Activated CD4-positive, CD25-positive, alpha-beta regulatory T cell treated with anti-CD3 and anti-CD28 coated beads, Interleukin-2, amount 50 U/mL, for 72 hours (primary cell): ENCODE measurements at regions not wholly inside any gene's neighbourhood (a gene's known extent, or its start where the extent isn't known, plus 50 kb on each side); places are given as distances from the start of the nearest gene placed in this dataset.
A peak's percentile ranks its signal among the peaks of the same experiment; 100 is the strongest.
"Not testable (repeated sequence)": the region's sequence is repeated elsewhere in the genome, so short reads cannot be mapped to it uniquely, and the experiment has no call there.

Source experiments
- DNase-seq: peaks from one replicate; pipeline ENCODE4 v3.0.0; 2021

GRCh38 chr5:15183520-15183919, 311.9 kb upstream of the ANKH start:
- DNase-seq = no peak

GRCh38 chr5:15170173-15170572, 298.6 kb upstream of the ANKH start:
- DNase-seq = no peak

GRCh38 chr5:15168358-15168757, 296.8 kb upstream of the ANKH start:
- no peak for DNase-seq

DNA sequence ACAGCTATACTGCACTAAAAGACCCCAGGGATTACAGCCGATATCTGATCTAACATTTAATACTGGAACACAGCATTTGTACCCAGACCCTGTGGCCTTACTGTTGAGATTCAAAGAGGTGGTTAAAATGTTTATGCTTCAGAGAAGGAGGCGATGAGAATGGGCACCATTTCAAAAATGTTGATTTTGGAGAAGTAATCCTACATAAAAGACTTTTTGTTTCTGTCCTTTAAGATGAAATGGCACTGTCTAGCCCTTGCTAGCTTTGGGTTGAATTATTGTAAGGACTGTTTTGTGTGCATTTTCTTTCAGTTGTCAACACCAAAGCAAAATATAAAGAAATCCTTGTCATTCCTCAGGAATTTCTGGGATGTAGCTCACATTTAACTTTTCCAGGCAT, 288.5 kb upstream of the ANKH start:
- no peak for DNase-seq

- DNase-seq = no peak
These were observed 288.0 kb upstream of the ANKH start for GRCh38 chr5:15159606-15160005.

GRCh38 chr5:15142458-15142857, 270.9 kb upstream of the ANKH start:
- DNase-seq = no peak

- no peak for DNase-seq
These were observed 265.8 kb upstream of the ANKH start for GRCh38 chr5:15137414-15137813.

DNA sequence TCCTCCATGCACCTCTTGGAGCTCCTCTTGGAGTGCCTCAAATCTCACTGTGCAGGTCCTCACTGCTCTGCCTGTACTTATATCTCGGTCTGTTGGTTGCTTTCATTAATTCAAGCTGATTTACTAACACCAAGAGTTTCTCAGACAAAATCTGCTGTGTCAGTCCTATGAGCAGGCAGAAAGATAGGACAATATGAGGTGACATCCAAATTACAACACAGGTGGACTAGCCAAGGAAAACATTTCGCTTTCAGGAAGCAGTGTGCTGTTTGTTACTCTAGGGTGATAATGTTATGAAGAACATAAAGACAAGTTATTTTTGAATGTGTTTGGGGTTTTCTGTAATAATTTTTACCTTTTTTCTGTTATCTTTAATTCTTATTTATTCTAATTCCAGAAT, 264.1 kb upstream of the ANKH start:
- DNase-seq = no peak

DNA sequence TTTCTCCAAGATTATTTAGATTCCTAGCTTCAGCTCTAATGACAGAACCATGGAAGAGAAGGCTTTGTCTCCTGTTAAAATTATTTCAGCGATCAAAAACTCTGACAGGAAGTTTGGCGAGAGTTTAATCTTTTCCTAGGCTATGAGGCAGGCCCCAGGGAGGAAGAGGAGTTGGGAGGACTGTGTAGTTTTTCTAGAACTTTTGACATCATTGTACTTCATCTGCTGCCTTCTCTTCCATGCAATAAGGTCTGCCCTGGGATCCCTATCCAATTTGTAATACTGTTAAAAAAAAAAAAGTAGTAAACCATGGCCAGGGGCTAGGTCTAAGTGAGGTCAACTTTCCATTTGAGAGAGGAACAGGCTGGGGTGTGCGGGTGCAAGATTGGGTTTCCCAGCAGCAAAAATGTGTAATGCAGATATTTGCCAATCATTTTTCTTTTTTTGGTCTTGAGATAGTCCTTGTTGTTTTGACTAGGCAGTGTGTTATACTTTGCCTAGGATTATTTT, 261.9 kb upstream of the ANKH start:
- DNase-seq = no peak

DNA sequence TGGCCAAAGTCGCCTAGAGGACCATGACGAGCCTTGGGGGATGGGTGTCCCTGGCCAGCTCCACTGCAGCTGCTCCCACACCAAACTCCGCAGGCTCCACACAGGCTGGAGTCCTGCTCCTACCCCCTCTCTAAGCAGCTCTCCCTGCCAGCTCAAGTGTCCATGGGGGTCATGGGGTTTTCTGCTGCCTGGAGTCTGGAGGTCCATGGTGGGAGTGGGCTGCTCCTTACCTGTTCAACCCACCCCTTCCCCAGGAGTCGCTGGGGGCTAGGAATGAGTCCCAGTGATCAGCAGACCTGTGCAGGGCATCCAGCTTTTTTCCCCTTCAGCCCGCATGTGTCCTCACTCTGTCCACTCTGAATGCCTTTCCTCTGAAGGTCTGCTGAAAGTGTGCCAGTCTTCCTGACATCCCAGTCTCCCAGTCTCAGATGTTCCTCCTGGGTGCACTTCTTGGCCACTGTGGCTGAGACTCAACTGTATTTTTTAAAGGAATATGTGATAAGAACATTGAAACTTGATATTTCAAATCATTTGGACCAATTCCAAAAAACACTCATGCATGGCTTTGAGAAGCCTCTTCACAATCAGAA, 261.3 kb upstream of the ANKH start:
- no peak for DNase-seq

- DNase-seq = no peak
These were observed 260.3 kb upstream of the ANKH start for GRCh38 chr5:15131909-15132308.

- no peak for DNase-seq
These were observed 253.4 kb upstream of the ANKH start for GRCh38 chr5:15124871-15125568.

DNA sequence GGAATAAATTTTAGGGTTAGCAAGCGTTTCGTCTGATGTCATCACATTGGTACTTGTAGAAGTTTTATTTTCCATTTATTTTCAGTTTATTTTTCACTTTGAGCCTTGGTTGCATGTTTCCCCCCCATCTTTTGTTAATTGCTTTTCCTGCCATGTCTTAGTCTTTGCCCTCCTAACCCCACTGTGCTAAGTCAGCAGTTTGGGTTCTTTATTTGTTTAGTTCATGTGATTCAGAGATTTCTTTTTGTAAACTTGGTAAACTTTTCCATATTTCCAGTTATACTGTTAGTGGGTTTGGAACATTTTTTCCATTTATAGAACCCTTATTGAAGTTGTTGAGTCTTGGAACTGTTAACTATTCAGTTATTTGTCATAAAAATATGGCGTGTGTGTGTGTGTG, 252.9 kb upstream of the ANKH start:
- no peak for DNase-seq

DNA sequence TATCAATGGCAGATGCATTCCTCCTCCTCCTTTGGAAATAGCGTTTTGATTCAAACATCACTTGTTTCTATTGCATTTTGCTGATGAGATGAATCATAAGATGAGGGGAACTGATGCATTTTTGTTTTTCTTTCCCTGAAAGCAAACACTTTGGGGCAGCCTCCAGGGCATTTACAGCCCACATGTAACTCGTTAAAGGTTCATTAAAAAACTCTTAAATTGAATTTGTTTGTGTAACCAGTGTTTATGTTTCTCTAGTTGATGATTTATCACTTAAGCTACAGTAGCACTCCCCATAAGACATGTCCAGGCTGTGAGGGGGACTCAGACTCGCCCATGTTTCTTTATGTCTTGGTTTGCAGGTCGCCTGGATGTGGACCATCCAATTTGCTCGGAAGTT, 246.1 kb upstream of the ANKH start:
- DNase-seq = no peak

- no peak for DNase-seq
These were observed 245.4 kb upstream of the ANKH start for GRCh38 chr5:15116996-15117395.

DNA sequence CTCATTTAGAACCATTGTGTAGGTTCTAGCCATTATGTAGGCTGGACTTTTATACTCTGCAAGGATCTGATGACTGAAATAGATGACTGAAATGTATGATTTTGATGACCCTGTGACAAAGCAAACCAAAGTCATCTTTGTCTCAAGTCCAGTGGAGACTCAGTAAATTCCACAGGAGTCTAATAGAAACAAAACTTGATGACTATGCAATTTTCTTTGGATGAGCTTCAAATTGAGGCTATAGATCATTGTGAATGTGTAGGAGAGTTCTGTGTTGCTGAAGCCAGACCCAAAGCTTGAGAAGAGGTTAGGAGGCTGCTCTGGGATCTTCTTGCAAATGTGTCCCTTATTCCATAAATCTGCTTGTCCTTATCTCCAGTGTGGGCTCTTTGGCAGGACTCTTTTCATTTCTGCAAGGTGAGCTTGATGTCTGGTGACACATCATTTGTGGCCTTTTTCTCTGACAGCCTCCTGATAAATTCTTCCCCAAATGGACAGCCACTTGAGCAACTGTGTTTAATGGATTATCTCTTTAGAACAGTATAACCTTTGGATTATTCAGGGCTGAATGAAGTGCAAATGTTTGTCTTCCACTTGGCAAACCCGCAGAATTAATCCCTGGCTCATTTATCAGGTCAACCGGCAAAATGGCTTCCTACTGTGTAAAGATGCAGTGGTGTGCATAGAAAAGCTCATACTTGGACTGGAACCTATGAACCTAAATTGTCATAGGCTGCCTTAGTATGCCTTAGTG, 235.1 kb upstream of the ANKH start:
- DNase-seq = no peak

DNA sequence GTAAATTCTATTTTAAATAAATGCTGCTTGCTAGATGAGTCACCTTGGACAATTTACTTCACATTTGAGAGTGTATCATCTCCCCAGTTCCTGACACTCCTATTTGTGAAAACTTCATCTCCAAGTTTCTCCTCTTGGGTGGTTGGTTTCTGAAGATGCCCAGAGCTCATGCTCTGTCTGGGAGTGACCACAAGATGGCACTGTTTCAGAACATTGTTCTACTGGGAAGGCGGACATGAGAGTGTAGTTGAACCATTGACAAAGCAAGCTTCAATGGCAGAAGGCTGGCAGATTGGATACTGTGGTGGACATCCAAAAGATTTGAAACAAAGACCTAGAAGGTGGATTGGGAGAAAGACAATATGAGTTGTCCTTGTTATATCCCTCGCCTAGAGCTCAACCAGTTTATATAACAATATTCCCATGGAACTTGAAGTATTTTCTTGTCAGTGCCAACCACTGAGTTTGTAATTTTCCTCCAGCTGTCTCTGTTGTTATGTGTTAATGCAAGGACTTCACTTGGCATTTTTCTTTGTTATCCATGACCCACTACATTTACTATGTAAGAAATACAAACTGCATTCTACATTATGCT, 234.3 kb upstream of the ANKH start:
- peak; percentile 35 for DNase-seq

- DNase-seq = no peak
These were observed 232.3 kb upstream of the ANKH start for GRCh38 chr5:15103864-15104263.

DNA sequence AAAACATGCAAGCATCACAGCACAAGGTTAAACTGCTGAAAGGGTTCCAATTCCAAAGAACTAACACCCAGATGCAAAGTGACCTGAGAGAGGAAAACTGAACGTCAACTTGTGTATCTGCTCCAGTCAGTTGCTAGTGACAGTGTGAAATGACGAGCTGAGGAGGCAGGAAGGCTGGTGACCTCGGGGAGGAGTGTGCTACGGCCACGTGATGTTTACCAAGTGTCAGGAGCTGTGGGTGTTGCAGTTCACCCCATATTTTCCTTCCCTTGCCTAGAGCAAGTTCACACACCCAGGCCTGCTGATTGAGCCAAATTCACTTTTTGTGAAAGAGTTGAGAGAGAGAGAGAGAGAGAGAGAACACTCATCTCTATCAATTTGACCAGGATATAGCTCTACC, 231.6 kb upstream of the ANKH start:
- no peak for DNase-seq

DNA sequence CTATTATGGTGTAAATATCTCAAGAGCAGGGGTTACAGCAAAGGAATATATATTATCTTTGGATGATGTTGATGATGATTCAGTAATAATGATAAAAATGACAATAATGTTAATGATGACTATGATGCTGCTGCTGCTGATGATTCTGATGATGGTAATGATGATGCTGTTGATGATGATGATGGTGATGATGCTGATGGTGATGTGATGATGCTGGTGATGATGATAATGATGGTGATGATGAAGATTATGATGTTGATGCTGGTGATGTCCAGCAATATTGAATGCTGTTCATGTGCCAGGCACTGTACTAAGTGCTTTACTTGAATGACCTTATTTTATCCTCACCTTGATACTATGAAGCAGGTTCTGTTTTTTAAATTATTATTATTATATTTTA, 226.0 kb upstream of the ANKH start:
- no peak for DNase-seq

GRCh38 chr5:15096686-15097085, 225.1 kb upstream of the ANKH start:
- not testable (repeated sequence) for DNase-seq

GRCh38 chr5:15092801-15093200, 221.2 kb upstream of the ANKH start:
- DNase-seq = no peak

GRCh38 chr5:15085671-15086070, 214.1 kb upstream of the ANKH start:
- DNase-seq = no peak

- DNase-seq = no peak
These were observed 210.5 kb upstream of the ANKH start for GRCh38 chr5:15082096-15082495.
